Neural cell (in vitro differentiated cells): ENCODE measurements at regions not wholly inside any gene's neighbourhood (a gene's known extent, or its start where the extent isn't known, plus 50 kb on each side); places are given as distances from the start of the nearest gene placed in this dataset.

Source experiments
- H2AFZ ChIP-seq: fragments of 200-600, 300-800 bp; sonication (generic), shearing (Covaris generic); 2 replicates; pipeline ENCODE4 v1.6.0; 2014; ENCODE audit warnings: low read depth, mild to moderate bottlenecking, antibody characterized with exemption, low read length, moderate library complexity
- H3F3A ChIP-seq: fragments of 200-600 bp; shearing (Covaris generic); 2 replicates; pipeline ENCODE4 v1.6.1; 2016; ENCODE audit warnings: mild to moderate bottlenecking, moderate library complexity, mixed read lengths, antibody characterized with exemption, low read length; ENCODE audit not compliant: insufficient read depth, poor library complexity, severe bottlenecking
- H3K27ac ChIP-seq: fragments of 200-600, 300-800 bp; sonication (generic), shearing (Covaris generic); 2 replicates; pipeline ENCODE4 v1.5.1; 2014; ENCODE audit warnings: mild to moderate bottlenecking, low read length, moderate library complexity
- H3K27me3 ChIP-seq: fragments of 300-800, 200-600 bp; sonication (generic), shearing (Covaris generic); 2 replicates; pipeline ENCODE4 v1.6.0; 2014; ENCODE audit warnings: mild to moderate bottlenecking, low read depth, low read length, moderate library complexity; ENCODE audit not compliant: insufficient read depth
- H3K36me3 ChIP-seq: fragments of 300-800, 200-600 bp; sonication (generic), shearing (Covaris generic); 2 replicates; pipeline ENCODE4 v1.5.1; 2014; ENCODE audit warnings: mild to moderate bottlenecking, antibody characterized with exemption, low read length, moderate library complexity; ENCODE audit not compliant: insufficient read depth
- H3K4me2 ChIP-seq: fragments of 300-800, 200-600 bp; sonication (generic), shearing (Covaris generic); 2 replicates; pipeline ENCODE4 v1.6.0; 2014; ENCODE audit warnings: mild to moderate bottlenecking, low read length
- H3K4me3 ChIP-seq: fragments of 300-800, 200-600 bp; sonication (generic), shearing (Covaris generic); 2 replicates; pipeline ENCODE4 v1.5.1; 2014; ENCODE audit warnings: mild to moderate bottlenecking, low read length, moderate library complexity
- H3K79me2 ChIP-seq: fragments of 200-600 bp; shearing (Covaris generic); replicated peaks from 2 replicates; pipeline ENCODE4 v1.6.0; 2014; ENCODE audit warnings: mild to moderate bottlenecking, low read length, moderate library complexity; ENCODE audit not compliant: insufficient read depth
- H3K9ac ChIP-seq: fragments of 300-800, 200-600 bp; sonication (generic), shearing (Covaris generic); 2 replicates; pipeline ENCODE4 v1.6.1; 2016; ENCODE audit warnings: mild to moderate bottlenecking, low read length, mixed read lengths
- H3K9me2 ChIP-seq: fragments of 200-600 bp; shearing (Covaris generic); 2 replicates; pipeline ENCODE4 v1.6.1; 2016; ENCODE audit warnings: mild to moderate bottlenecking, low read length, mixed read lengths; ENCODE audit not compliant: insufficient read depth
- H3K9me3 ChIP-seq: fragments of 200-600, 300-800 bp; sonication (generic), shearing (Covaris generic); 2 replicates; pipeline ENCODE4 v1.6.1; 2016; ENCODE audit warnings: mild to moderate bottlenecking, mixed run types, low read length, moderate library complexity, mixed read lengths
- H4K20me1 ChIP-seq: fragments of 200-600 bp; shearing (Covaris generic); 2 replicates; pipeline ENCODE4 v1.6.1; 2016; ENCODE audit warnings: mild to moderate bottlenecking, mixed run types; ENCODE audit not compliant: insufficient read depth
- CTCF ChIP-seq: fragments of 450-650 bp; IDR thresholded peaks from 2 replicates; pipeline ENCODE4 v1.5.1; 2014; ENCODE audit warnings: antibody characterized with exemption, mild to moderate bottlenecking, moderate library complexity; ENCODE audit not compliant: poor library complexity, severe bottlenecking
- EP300 ChIP-seq: fragments of 450-650 bp; conservative IDR thresholded peaks from 2 replicates; pipeline ENCODE4 v1.6.1; 2014; ENCODE audit warnings: antibody characterized with exemption, mild to moderate bottlenecking, moderate library complexity; ENCODE audit not compliant: poor library complexity, severe bottlenecking
- EZH2 ChIP-seq: fragments of 200-600, 300-800 bp; shearing (Covaris generic), sonication (generic); IDR thresholded peaks from 2 replicates; pipeline ENCODE4 v1.6.1; 2014; ENCODE audit warnings: antibody characterized with exemption, low read length, borderline replicate concordance, mild to moderate bottlenecking; ENCODE audit not compliant: insufficient read depth, poor library complexity, severe bottlenecking
- MXI1 ChIP-seq: fragments of 450-650 bp; conservative IDR thresholded peaks from 2 replicates; pipeline ENCODE4 v1.6.1; 2014; ENCODE audit warnings: antibody characterized with exemption, mild to moderate bottlenecking; ENCODE audit not compliant: poor library complexity, severe bottlenecking
- POLR2AphosphoS5 ChIP-seq: IDR thresholded peaks from 2 replicates; pipeline ENCODE4 v1.6.1; 2012
- RAD21 ChIP-seq: fragments of 450-650 bp; conservative IDR thresholded peaks from 2 replicates; pipeline ENCODE4 v1.6.1; 2014; ENCODE audit warnings: antibody characterized with exemption, mild to moderate bottlenecking, moderate library complexity
- SMC3 ChIP-seq: fragments of 450-650 bp; conservative IDR thresholded peaks from 2 replicates; pipeline ENCODE4 v1.6.1; 2014; ENCODE audit warnings: antibody characterized with exemption, mild to moderate bottlenecking, moderate library complexity; ENCODE audit not compliant: poor library complexity
- TAF1 ChIP-seq: IDR thresholded peaks from 2 replicates; pipeline ENCODE4 v1.6.1; 2012; ENCODE audit warnings: low read depth
- TF ChIP-seq, protein P1 (sequence below): IDR thresholded peaks from 2 replicates; pipeline ENCODE4 v1.6.1; 2012; ENCODE audit warnings: borderline replicate concordance

DNA sequence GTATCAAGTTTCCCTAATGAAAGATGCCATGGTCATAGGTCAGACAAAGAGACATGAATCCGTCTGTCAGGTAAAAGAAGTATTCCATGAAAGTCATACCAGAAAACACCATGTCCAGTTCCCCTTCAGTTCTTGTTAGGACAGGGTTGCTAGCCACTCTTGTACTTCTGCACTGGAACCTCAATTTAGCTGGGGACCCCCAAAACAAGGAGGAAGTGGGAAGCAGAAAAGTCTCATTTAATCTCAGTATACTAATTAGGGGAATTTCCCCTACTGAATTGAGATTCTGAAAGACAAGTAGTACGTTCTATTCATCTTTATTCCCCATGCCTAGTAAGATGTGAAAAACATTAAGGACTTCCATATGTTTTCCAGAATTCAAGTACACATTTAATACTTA is 1289.9 kb upstream of the B3GALT2 start:
- H3K27me3 ChIP-seq: no peaks in the 10 kb centered on the region
- H3K27ac ChIP-seq: no peak overlapping the region
- TF ChIP-seq MXI1 (no peak), TAF1 (no peak), EZH2 (no peak)
- H3K4me3 ChIP-seq: no peak overlapping the region
- H3K9me3 ChIP-seq: no peaks in the 10 kb centered on the region
- no peaks in the 10 kb centered on the region for H3K9me2 ChIP-seq
- no peak overlapping the region for H3K9ac ChIP-seq
- H3K36me3 ChIP-seq: no peaks in the 10 kb centered on the region
- no peaks in the 10 kb centered on the region for H4K20me1 ChIP-seq
- H2AFZ ChIP-seq: no peak overlapping the region
- H3K79me2 ChIP-seq: no peaks in the 10 kb centered on the region
- no peak overlapping the region for H3K4me2 ChIP-seq
- no peaks in the 10 kb centered on the region for H3F3A ChIP-seq

GRCh38 chr1:194474701-194475100 is 1288.3 kb upstream of the B3GALT2 start:
- Histone ChIP-seq H3K4me2 (no peak overlapping the region), H2AFZ (no peak overlapping the region), H3K79me2 (no peaks in the 10 kb centered on the region), H3K27ac (no peak overlapping the region), H3K36me3 (no peaks in the 10 kb centered on the region), H3F3A (no peaks in the 10 kb centered on the region), H3K4me3 (no peak overlapping the region), H3K9ac (no peak overlapping the region), H3K9me3 (no peaks in the 10 kb centered on the region), H3K27me3 (no peaks in the 10 kb centered on the region), H3K9me2 (no peaks in the 10 kb centered on the region), H4K20me1 (no peaks in the 10 kb centered on the region)
- TF ChIP-seq SMC3 (no peak), POLR2AphosphoS5 (no peak), TAF1 (no peak), MXI1 (no peak)

DNA sequence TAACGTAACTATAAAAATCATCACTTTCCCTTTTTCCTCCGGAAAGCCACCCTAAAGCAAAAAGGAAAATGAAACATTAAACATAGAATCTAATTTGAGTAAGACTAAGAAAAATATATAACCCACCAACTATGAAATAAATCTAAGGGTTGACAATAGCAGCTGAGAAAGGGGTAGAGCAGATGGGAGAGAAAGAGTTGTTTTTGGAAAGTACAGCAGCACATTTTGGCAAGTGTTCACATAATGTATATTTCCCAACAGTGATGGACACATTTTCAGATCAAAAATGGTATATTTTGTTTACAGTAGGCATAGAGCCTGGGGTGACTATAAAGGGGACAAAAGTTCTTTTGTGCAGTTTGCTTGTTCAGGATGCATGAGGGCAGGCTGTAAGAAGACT is 1287.4 kb upstream of the B3GALT2 start:
- H3K9me3 ChIP-seq: no peaks in the 10 kb centered on the region
- H4K20me1 ChIP-seq: no peaks in the 10 kb centered on the region
- H3F3A ChIP-seq: no peaks in the 10 kb centered on the region
- no peaks in the 10 kb centered on the region for H3K36me3 ChIP-seq
- no peak overlapping the region for H3K27ac ChIP-seq
- H3K9ac ChIP-seq: no peak overlapping the region
- H3K27me3 ChIP-seq: no peaks in the 10 kb centered on the region
- no peak for TF ChIP-seq CTCF
- TF ChIP-seq SMC3: no peak
- TF ChIP-seq MXI1: no peak
- no peak for TF ChIP-seq RAD21
- TF ChIP-seq, protein P1, sequence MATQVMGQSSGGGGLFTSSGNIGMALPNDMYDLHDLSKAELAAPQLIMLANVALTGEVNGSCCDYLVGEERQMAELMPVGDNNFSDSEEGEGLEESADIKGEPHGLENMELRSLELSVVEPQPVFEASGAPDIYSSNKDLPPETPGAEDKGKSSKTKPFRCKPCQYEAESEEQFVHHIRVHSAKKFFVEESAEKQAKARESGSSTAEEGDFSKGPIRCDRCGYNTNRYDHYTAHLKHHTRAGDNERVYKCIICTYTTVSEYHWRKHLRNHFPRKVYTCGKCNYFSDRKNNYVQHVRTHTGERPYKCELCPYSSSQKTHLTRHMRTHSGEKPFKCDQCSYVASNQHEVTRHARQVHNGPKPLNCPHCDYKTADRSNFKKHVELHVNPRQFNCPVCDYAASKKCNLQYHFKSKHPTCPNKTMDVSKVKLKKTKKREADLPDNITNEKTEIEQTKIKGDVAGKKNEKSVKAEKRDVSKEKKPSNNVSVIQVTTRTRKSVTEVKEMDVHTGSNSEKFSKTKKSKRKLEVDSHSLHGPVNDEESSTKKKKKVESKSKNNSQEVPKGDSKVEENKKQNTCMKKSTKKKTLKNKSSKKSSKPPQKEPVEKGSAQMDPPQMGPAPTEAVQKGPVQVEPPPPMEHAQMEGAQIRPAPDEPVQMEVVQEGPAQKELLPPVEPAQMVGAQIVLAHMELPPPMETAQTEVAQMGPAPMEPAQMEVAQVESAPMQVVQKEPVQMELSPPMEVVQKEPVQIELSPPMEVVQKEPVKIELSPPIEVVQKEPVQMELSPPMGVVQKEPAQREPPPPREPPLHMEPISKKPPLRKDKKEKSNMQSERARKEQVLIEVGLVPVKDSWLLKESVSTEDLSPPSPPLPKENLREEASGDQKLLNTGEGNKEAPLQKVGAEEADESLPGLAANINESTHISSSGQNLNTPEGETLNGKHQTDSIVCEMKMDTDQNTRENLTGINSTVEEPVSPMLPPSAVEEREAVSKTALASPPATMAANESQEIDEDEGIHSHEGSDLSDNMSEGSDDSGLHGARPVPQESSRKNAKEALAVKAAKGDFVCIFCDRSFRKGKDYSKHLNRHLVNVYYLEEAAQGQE: no peak
- TF ChIP-seq EZH2: no peak
- TF ChIP-seq EP300: no peak
- no peak for TF ChIP-seq TAF1
- no peak for TF ChIP-seq POLR2AphosphoS5
- H3K4me3 ChIP-seq: no peak overlapping the region
- H3K79me2 ChIP-seq: no peaks in the 10 kb centered on the region
- no peaks in the 10 kb centered on the region for H3K9me2 ChIP-seq
- H2AFZ ChIP-seq: no peak overlapping the region
- no peak overlapping the region for H3K4me2 ChIP-seq
